ENCODE measurements at regions not wholly inside any gene's neighbourhood (a gene's known extent, or its start where the extent isn't known, plus 50 kb on each side); places are given as distances from the start of the nearest gene placed in this dataset.

GRCh38 chr21:24255591-24255990 is 1351.7 kb downstream of the MRPL39 start (continued):
- TF ChIP-seq SP1 (IDR thresholded peaks at IDR 0.05; ENCODE audit: low read depth, low read length) = no peak
- TF ChIP-seq HDAC6 (IDR thresholded peaks at IDR 0.05; ENCODE audit: low read depth, low read length) = no peak
- no peak for TF ChIP-seq RBBP5 (IDR thresholded peaks at IDR 0.05; ENCODE audit: borderline replicate concordance, low read depth, low read length)
- no peak for TF ChIP-seq TCF12 (IDR thresholded peaks at IDR 0.05; ENCODE audit: low read depth, low read length)
- no peak for TF ChIP-seq TAF7 (optimal IDR thresholded peaks at IDR 0.05; ENCODE audit: borderline replicate concordance, low read depth, low read length)
